Large intestine (tissue), 3 donors: ENCODE measurements at regions not wholly inside any gene's neighbourhood (a gene's known extent, or its start where the extent isn't known, plus 50 kb on each side); places are given as distances from the start of the nearest gene placed in this dataset.
"Not testable (repeated sequence)": the region's sequence is repeated elsewhere in the genome, so short reads cannot be mapped to it uniquely, and the experiment has no call there.

ENCODE experiments used
- DNase-seq, 2 donors: peaks; one replicate each; pipeline versions ENCODE4 v3.0.0 to v3.0.0-alpha.2; 2013
- H3K27ac ChIP-seq: one replicate; pipeline ENCODE4 v1.5.1; 2013; ENCODE audit warnings: low read length
- H3K27me3 ChIP-seq: 2 replicates; pipeline ENCODE4 v1.6.1; 2013; ENCODE audit warnings: low read length; ENCODE audit not compliant: control insufficient read depth, insufficient read depth
- H3K36me3 ChIP-seq: 2 replicates; pipeline ENCODE4 v1.6.1; 2013; ENCODE audit warnings: low read length; ENCODE audit not compliant: control insufficient read depth, insufficient read depth
- H3K4me1 ChIP-seq: one replicate; pipeline ENCODE4 v1.6.1; 2013; ENCODE audit warnings: low read length; ENCODE audit not compliant: control insufficient read depth, insufficient read depth
- H3K4me3 ChIP-seq: one replicate; pipeline ENCODE4 v1.5.1; 2013; ENCODE audit warnings: low read length
- H3K9me3 ChIP-seq: one replicate; pipeline ENCODE4 v1.6.1; 2013; ENCODE audit warnings: mild to moderate bottlenecking, low read depth, low read length, moderate library complexity; ENCODE audit not compliant: control insufficient read depth
- WGBS: methylation state at CpG from one replicate; pipeline ENCODE4 v1.1.5; 2013; ENCODE audit warnings: low lambda C conversion rate; ENCODE audit not compliant: insufficient coverage; 5-methylcytosine and 5-hydroxymethylcytosine counted together

GRCh38 chr4:42284030-42284429, 113.3 kb upstream of the SHISA3 start:
- Histone ChIP-seq H3K36me3 (no peaks in the 10 kb centered on the region), H3K4me3 (no peak overlapping the region), H3K27me3 (peaks cover 3% of the 10 kb centered on the region), H3K27ac (no peak overlapping the region), H3K4me1 (no peaks in the 10 kb centered on the region), H3K9me3 (no peaks in the 10 kb centered on the region)
- DNase-seq: no peak
- 65% methylated on average over 2 of the region's 5 CpGs for WGBS

- H3K4me3 ChIP-seq, H3K27me3 ChIP-seq, H3K36me3 ChIP-seq, DNase-seq, H3K9me3 ChIP-seq, H3K27ac ChIP-seq, H3K4me1 ChIP-seq: not testable (repeated sequence)
- WGBS: no CpG with 5 or more reads among the region's 5 CpGs
Observed at GRCh38 chr4:42288876-42289275, 108.4 kb upstream of the SHISA3 start.

GRCh38 chr4:42292192-42292591, 105.1 kb upstream of the SHISA3 start:
- H3K4me1 ChIP-seq, H3K27me3 ChIP-seq, H3K4me3 ChIP-seq, H3K36me3 ChIP-seq, DNase-seq, H3K9me3 ChIP-seq, H3K27ac ChIP-seq: not testable (repeated sequence)
- WGBS: 100% methylated on average over 2 of the region's 9 CpGs

- no peaks in the 10 kb centered on the region for H3K9me3 ChIP-seq
- WGBS: no CpG with 5 or more reads among the region's 2 CpGs
- H3K4me3 ChIP-seq: no peak overlapping the region
- H3K36me3 ChIP-seq: no peaks in the 10 kb centered on the region
- no peak overlapping the region for H3K27ac ChIP-seq
- H3K4me1 ChIP-seq: no peaks in the 10 kb centered on the region
- no peaks in the 10 kb centered on the region for H3K27me3 ChIP-seq
- DNase-seq: no peak
Observed at GRCh38 chr4:42293967-42294813, 103.1 kb upstream of the SHISA3 start.

- DNase-seq: no peak
- H3K27ac ChIP-seq: no peak overlapping the region
- WGBS: 100% methylated on average over 1 of the region's 3 CpGs
Observed at GRCh38 chr4:42296196-42296595, 101.1 kb upstream of the SHISA3 start.

GRCh38 chr4:42302348-42302747, 94.9 kb upstream of the SHISA3 start:
- WGBS: 0% methylated on average over 1 of the region's 4 CpGs
- Histone ChIP-seq H3K4me3 (no peak overlapping the region), H3K27ac (no peak overlapping the region), H3K9me3 (no peaks in the 10 kb centered on the region), H3K27me3 (peaks cover 6% of the 10 kb centered on the region), H3K36me3 (no peaks in the 10 kb centered on the region), H3K4me1 (no peaks in the 10 kb centered on the region)
- DNase-seq: no peak

More at GRCh38 chr4:42296196-42296595, 101.1 kb upstream of the SHISA3 start:
- H3K9me3 ChIP-seq: no peaks in the 10 kb centered on the region
- peaks cover 3% of the 10 kb centered on the region for H3K27me3 ChIP-seq
- H3K4me3 ChIP-seq: no peak overlapping the region
- H3K36me3 ChIP-seq: no peaks in the 10 kb centered on the region
- H3K4me1 ChIP-seq: no peaks in the 10 kb centered on the region

- no peak for DNase-seq
- Histone ChIP-seq H3K4me3 (no peak overlapping the region), H3K27me3 (peaks cover 3% of the 10 kb centered on the region), H3K36me3 (no peaks in the 10 kb centered on the region), H3K27ac (no peak overlapping the region), H3K9me3 (no peaks in the 10 kb centered on the region), H3K4me1 (no peaks in the 10 kb centered on the region)
- WGBS: 100% methylated on average over 1 of the region's 11 CpGs
Observed at GRCh38 chr4:42306221-42307109, 90.8 kb upstream of the SHISA3 start.

- no peaks in the 10 kb centered on the region for H3K4me1 ChIP-seq
- no peaks in the 10 kb centered on the region for H3K9me3 ChIP-seq
- H3K36me3 ChIP-seq: no peaks in the 10 kb centered on the region
- H3K4me3 ChIP-seq: no peak overlapping the region
- no peak for DNase-seq
- no peaks in the 10 kb centered on the region for H3K27me3 ChIP-seq
- H3K27ac ChIP-seq: no peak overlapping the region
- WGBS: 80% methylated on average over 1 of the region's 3 CpGs
Observed at GRCh38 chr4:42308247-42308646, 89.0 kb upstream of the SHISA3 start.

- no peaks in the 10 kb centered on the region for H3K9me3 ChIP-seq
- no peaks in the 10 kb centered on the region for H3K36me3 ChIP-seq
- H3K4me1 ChIP-seq: no peaks in the 10 kb centered on the region
- no peak overlapping the region for H3K4me3 ChIP-seq
- H3K27me3 ChIP-seq: no peaks in the 10 kb centered on the region
- WGBS: 63% methylated on average over 2 of the region's 9 CpGs
- H3K27ac ChIP-seq: no peak overlapping the region
- DNase-seq: no peak
Observed at GRCh38 chr4:42309361-42310260, 87.7 kb upstream of the SHISA3 start.

- WGBS: no CpG with 5 or more reads among the region's 5 CpGs
- Histone ChIP-seq H3K9me3 (peaks cover 3% of the 10 kb centered on the region), H3K36me3 (no peaks in the 10 kb centered on the region), H3K27me3 (no peaks in the 10 kb centered on the region), H3K27ac (no peak overlapping the region), H3K4me3 (no peak overlapping the region), H3K4me1 (no peaks in the 10 kb centered on the region)
- DNase-seq: no peak
Observed at GRCh38 chr4:42310358-42310757, 86.9 kb upstream of the SHISA3 start.
